ENCODE measurements at regions not wholly inside any gene's neighbourhood (a gene's known extent, or its start where the extent isn't known, plus 50 kb on each side); places are given as distances from the start of the nearest gene placed in this dataset.

DNA sequence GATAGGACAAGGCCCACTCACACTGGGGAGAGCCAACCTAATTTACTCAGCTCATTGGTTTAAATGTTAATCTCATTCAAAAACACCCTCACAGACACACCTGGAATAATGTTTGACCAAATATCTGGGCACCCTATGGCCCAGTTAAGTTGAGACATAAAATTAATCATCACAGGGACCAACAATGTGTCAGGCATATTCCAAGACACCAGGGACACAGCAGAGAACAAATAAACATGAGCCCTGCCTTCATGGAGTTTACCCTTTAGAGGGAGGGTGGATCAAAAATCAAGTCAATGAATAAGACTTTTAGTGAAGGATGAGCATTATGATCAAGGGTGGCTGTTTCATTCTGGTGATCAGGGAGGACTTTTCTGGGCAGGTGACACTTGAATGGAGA, 98.7 kb upstream of the CHD6 start:
- peaks cover 18% of the 10 kb centered on the region for H3K4me1 ChIP-seq (ENCODE audit: insufficient read depth, low read length, poor library complexity, severe bottlenecking)
- POLR2A ChIA-PET (ENCODE audit: low non-redundant PET) = no interaction called here
- TF ChIP-seq, protein P1, sequence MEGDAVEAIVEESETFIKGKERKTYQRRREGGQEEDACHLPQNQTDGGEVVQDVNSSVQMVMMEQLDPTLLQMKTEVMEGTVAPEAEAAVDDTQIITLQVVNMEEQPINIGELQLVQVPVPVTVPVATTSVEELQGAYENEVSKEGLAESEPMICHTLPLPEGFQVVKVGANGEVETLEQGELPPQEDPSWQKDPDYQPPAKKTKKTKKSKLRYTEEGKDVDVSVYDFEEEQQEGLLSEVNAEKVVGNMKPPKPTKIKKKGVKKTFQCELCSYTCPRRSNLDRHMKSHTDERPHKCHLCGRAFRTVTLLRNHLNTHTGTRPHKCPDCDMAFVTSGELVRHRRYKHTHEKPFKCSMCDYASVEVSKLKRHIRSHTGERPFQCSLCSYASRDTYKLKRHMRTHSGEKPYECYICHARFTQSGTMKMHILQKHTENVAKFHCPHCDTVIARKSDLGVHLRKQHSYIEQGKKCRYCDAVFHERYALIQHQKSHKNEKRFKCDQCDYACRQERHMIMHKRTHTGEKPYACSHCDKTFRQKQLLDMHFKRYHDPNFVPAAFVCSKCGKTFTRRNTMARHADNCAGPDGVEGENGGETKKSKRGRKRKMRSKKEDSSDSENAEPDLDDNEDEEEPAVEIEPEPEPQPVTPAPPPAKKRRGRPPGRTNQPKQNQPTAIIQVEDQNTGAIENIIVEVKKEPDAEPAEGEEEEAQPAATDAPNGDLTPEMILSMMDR (conservative IDR thresholded peaks at IDR 0.05; ENCODE audit: low read depth, low read length) = no peak
- TF ChIP-seq EZH2 (IDR thresholded peaks at IDR 0.05; ENCODE audit: borderline replicate concordance, low read depth, low read length, poor library complexity, severe bottlenecking) = no peak
- BruUV-seq (replicated peaks) = no TSS peak
- CTCF ChIA-PET = interaction anchor here (0.6 kb wide), 1 partner anchor 978 kb away, joined by 3 read pairs; no protein-coding TSS in a partner anchor
- H3K4me3 ChIP-seq (ENCODE audit: low read depth, low read length, poor library complexity, severe bottlenecking) = no peak overlapping the region
- no peaks in the 10 kb centered on the region for H3K27me3 ChIP-seq (replicated peaks; ENCODE audit: insufficient read depth, low read depth, low read length, poor library complexity)
- intact Hi-C loops (cut with micrococcal nuclease; ENCODE audit: unreplicated experiment) = no loop called here
- H3K9me3 ChIP-seq (ENCODE audit: low read depth, low read length, poor library complexity, severe bottlenecking) = no peaks in the 10 kb centered on the region
- no peak overlapping the region for H3K27ac ChIP-seq (ENCODE audit: low read depth, low read length, poor library complexity, severe bottlenecking)
- no peak for DNase-seq (ENCODE audit: low spot score)
- H3K36me3 ChIP-seq (ENCODE audit: insufficient read depth, low read length, poor library complexity, severe bottlenecking) = no peaks in the 10 kb centered on the region

DNA sequence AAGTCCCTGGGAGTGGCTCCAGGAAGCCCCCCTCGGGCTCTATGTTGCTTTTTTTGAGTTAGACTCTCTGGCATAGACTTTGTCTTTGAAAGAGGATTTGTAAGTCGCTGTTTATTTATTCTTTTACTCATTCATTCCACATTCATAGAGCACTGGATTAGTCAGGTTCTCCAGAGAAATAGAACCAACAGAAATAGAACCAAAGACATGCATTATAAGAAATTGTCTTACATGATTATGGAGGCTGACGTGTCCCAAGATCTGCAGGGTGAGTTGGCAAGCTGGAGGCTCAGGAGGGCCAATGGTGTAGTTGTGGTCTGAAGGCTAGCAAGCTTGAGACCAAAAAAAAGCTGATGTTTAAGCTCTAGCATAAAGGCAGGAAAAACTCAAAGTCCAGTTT, 98.3 kb upstream of the CHD6 start:
- Histone ChIP-seq H3K27ac (ENCODE audit: low read depth, low read length, poor library complexity, severe bottlenecking) (no peak overlapping the region), H3K27me3 (replicated peaks; ENCODE audit: insufficient read depth, low read depth, low read length, poor library complexity) (no peaks in the 10 kb centered on the region), H3K4me3 (ENCODE audit: low read depth, low read length, poor library complexity, severe bottlenecking) (no peak overlapping the region), H3K36me3 (ENCODE audit: insufficient read depth, low read length, poor library complexity, severe bottlenecking) (no peaks in the 10 kb centered on the region), H3K4me1 (ENCODE audit: insufficient read depth, low read length, poor library complexity, severe bottlenecking) (peaks cover 18% of the 10 kb centered on the region), H3K9me3 (ENCODE audit: low read depth, low read length, poor library complexity, severe bottlenecking) (no peaks in the 10 kb centered on the region)
- no TSS peak for BruUV-seq (replicated peaks)
- TF ChIP-seq, protein P1 (conservative IDR thresholded peaks at IDR 0.05; ENCODE audit: low read depth, low read length) = no peak
- TF ChIP-seq EZH2 (IDR thresholded peaks at IDR 0.05; ENCODE audit: borderline replicate concordance, low read depth, low read length, poor library complexity, severe bottlenecking) = no peak
- no peak for DNase-seq (ENCODE audit: low spot score)
- intact Hi-C loops (cut with micrococcal nuclease; ENCODE audit: unreplicated experiment) = no loop called here
- ChIA-PET POLR2A (ENCODE audit: low non-redundant PET) (no interaction called here), CTCF (no interaction called here)

DNA sequence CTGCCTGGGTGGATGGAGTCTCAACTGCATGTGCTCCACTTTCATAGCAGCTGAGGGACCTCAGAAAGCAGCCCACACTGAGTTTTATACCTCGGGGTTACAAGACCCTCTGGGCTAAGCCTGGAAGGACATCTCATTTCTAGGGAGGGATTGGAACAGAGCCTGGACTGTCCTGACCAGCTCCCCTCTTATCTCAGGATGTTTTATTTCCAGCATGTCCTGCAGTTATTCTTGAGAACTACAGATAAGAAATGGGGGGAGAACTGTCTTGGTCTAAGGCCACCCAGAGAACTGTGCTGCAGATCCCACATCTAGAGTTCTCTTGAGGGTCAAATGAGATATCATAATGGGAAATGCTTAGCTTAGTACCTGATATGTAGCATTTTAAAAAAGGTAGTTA, 97.3 kb upstream of the CHD6 start:
- intact Hi-C loops (cut with micrococcal nuclease; ENCODE audit: unreplicated experiment) = no loop called here
- Histone ChIP-seq H3K27me3 (replicated peaks; ENCODE audit: insufficient read depth, low read depth, low read length, poor library complexity) (no peaks in the 10 kb centered on the region), H3K4me1 (ENCODE audit: insufficient read depth, low read length, poor library complexity, severe bottlenecking) (peaks cover 18% of the 10 kb centered on the region), H3K27ac (ENCODE audit: low read depth, low read length, poor library complexity, severe bottlenecking) (no peak overlapping the region), H3K4me3 (ENCODE audit: low read depth, low read length, poor library complexity, severe bottlenecking) (no peak overlapping the region), H3K9me3 (ENCODE audit: low read depth, low read length, poor library complexity, severe bottlenecking) (no peaks in the 10 kb centered on the region), H3K36me3 (ENCODE audit: insufficient read depth, low read length, poor library complexity, severe bottlenecking) (no peaks in the 10 kb centered on the region)
- no TSS peak for BruUV-seq (replicated peaks)
- POLR2A ChIA-PET (ENCODE audit: low non-redundant PET) = no interaction called here
- CTCF ChIA-PET = no interaction called here
- TF ChIP-seq, protein P1 (conservative IDR thresholded peaks at IDR 0.05; ENCODE audit: low read depth, low read length) = no peak
- no peak for TF ChIP-seq EZH2 (IDR thresholded peaks at IDR 0.05; ENCODE audit: borderline replicate concordance, low read depth, low read length, poor library complexity, severe bottlenecking)
- DNase-seq (ENCODE audit: low spot score) = no peak
